HG02885 (cell line): ENCODE measurements at regions not wholly inside any gene's neighbourhood (a gene's known extent, or its start where the extent isn't known, plus 50 kb on each side); places are given as distances from the start of the nearest gene placed in this dataset.

Experiments
- ATAC-seq: cut with Tn5 transposase; IDR thresholded peaks from one replicate; pipeline ENCODE4 v1.9.1; 2021; ENCODE audit warnings: mild to moderate bottlenecking; ENCODE audit not compliant: unreplicated experiment, poor library complexity

DNA sequence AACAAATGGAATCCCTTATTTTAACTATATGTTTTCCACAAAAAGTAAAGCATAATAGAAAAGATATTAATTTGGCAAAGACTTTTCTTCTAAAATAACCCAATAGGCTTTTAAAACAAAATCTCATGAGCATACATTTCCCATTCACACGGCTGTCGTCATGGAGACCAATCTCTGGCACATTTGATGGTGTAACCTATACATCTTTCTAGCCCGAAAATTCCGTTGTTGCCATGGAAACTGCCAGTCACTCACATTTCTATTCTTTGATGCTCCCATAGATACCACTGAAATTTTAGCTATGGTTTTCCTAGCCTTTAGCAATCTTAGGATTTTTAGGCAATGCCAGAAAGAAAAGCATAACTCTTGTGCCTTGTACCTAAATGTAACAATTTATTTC is 262.9 kb upstream of the TRPM3 start:
- no peak for ATAC-seq

DNA sequence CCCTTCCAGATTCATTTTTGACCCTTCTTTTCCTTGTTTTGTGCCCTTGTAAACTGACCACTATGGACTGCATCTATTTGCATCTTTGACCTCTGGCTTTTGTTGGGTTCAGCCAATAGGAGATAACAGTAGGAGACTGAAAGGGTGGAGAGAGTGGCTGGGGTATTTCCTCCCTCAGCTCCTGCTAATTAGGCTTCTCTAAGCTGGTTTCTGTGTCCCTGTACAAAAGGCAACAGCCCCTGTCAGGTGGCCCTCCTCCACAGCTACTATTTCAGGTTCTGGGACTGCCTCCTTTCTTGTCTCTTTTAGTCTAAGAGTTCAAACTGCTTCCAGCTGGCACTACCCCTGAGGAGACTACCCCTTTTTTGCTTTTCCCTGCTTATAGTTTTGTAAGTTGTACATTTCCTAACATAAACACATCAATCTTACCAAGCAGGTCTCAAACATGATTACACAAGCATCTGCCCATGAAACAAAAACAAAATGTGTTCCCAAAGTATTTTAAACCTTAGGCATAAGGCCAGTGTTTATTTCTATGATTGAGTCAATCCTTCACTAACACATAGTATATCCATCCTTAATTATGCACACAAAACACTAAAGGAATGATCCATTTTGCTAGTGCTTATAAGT is 262.0 kb upstream of the TRPM3 start:
- ATAC-seq = no peak

DNA sequence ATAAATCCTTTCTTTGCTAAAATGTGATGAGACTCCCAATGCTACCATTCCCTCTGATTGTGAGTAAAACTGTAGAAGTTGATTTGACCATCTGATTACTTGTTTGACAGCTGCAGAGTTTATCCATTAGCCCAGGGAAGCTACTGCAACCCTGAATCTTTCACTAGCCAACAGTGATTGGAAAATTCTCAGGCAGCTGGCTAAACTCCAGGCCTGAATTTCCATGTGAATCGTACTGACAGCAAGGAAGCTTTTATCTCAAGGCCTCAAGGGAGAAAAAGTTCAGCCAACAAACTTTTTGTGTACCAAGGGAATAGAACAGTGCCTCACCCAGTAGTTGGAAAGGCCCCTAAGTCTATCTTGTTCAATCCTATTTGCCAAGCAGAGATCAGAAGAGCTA is 246.7 kb upstream of the TRPM3 start:
- no peak for ATAC-seq

DNA sequence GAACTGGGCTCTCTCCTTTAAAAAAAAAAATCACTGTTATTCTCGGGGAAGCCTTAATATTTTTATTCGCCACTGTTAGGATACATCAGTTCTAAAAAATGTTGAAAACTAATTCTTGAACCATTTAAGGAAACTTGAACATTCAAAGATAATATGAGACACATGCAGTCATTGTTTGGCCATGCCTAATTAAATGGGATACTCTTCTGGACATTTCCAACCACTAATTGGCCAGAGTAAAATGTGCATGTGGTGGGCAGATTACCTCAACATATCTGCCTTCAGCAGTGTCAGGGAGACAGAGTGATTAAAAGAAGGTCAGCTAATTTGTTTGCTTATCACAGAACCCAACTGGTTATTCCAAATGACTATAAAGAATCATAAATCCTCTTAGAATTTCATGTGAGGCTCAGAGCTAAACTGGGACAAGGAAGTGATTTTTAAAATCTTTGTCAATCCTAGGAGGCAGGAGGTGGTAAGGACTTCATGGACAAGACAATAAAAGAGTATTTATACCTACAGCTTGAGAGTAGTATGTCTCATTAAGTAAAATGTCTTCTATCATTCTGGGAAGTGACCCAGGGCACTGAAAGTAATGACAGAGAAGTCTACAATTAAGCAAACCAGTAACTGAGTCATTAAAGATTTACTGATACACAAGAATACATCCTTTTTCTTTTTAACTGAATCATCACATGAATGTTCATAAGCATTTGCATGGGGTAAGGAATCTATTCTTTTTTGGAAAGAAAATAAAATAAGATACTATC is 242.9 kb upstream of the TRPM3 start:
- no peak for ATAC-seq

DNA sequence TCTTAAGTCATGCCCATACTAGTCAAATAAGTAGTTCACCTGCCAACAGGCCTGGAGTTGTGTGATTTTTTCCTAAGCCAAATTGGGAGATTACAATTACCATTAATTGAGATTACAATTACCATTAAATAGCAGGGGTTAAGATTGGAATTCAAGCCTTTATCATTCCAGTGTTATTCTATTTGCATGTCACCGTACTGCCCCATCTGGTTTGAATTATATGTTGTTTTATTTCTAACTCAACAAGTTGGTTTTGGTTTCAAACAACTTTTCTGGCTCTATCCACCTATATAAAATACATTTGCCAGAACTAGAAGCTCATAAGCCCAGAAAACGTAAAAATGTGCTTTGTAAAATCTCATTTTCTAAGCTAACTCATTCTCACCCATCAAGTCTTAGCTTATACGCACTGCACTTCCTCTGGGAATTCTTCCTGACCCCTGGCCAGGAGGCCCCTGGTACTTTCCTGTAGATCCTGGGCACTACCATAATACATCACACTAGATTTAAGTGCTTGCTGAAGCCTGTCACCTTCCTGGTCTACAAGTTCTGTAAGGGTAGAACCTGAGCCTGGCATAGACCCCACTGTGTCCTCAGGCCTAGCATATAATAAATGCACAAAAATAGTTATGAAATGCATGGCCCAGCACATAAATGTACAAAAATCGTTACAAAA is 242.0 kb upstream of the TRPM3 start:
- no peak for ATAC-seq

DNA sequence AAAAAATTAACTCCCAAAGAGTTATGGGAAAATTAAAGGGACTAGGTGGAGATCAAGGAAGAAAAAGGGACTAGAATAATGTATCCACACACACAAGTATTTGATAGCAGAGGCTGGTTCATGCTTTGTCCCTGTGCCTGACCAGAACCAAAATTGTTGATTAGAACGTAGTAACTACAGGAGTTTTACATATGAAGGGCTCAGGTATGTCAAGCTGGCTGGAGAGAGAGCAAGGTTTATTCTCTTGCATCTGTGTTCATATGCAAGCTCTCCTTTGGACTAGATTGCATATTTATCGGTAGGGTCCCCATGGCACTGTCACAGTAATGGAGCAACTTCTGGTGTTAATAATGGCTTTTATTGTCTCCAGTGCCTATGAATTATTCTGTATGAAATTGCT is 239.9 kb upstream of the TRPM3 start:
- ATAC-seq = no peak

DNA sequence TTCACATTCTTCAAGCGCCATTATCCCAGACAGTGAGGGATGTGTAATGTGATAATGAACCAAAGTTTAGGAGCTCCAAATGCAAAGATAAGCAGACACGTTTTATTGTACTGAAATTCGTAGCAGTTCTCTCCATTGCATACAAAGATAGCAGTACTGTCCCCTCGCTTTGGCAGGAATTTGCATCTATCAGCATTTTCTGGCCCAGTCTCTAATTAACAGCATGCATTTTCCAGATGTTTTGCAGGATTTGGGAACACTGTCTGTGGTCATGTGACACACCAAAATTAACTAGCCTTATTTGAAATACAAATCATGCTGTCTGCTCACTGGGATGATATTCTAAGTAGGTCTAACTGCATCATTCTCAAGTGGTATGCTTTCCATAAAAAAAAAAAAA is 235.9 kb upstream of the TRPM3 start:
- no peak for ATAC-seq

DNA sequence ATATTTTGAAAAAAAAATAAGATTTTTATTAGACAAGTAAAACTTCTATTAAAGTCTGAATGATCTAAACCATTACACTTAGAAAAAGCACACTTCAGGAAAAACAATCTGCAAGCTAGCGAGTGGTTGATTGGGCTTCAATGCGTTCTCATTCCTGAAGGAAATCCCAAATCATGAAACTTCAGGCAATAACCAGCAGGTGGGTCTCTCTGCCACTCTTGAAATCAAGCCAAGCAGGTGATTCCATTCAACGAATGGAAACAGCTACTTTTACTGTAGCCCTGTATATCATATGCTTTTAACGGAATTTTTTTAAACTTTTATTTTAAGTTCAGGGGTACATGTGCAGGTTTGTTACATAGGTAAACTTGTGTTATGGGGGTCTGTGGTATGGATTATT is 234.5 kb upstream of the TRPM3 start:
- no peak for ATAC-seq

DNA sequence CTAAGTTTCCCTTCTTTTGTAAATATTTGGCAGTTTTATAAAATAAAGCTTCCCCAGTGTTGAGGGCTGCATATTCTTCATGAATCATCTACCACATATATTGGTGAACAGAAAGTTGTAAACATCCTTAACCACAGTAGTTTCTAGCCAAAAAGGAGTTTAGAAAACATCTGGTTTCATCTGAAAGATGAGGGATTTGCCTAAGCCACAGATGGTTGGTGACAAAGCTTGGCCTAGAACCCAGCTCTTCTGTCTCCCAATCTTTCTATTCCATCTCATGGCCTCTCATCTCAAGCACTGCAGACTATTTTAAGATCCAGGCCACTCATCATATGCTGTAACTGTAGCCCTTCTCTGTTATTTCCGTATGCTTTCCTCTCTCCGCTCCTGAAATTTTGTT is 232.3 kb upstream of the TRPM3 start:
- no peak for ATAC-seq

DNA sequence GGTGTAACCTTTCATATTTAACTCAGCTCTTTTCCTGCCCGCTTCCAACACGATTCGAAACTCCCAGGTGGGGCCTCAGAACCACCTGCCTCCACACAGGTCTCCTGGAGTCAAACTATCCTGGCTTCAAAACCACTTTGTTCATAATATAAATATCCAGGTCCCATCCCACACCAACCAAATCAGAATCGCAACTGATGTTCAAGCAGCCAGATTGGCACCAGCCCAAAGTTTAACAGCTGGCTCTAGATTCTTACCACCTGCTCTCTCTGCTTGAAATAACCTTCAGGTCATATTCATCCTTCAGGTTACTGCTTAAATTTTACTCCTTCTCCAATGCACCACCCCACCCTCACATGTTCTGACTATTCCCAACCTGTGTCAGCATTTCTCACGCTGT is 231.4 kb upstream of the TRPM3 start:
- no peak for ATAC-seq

DNA sequence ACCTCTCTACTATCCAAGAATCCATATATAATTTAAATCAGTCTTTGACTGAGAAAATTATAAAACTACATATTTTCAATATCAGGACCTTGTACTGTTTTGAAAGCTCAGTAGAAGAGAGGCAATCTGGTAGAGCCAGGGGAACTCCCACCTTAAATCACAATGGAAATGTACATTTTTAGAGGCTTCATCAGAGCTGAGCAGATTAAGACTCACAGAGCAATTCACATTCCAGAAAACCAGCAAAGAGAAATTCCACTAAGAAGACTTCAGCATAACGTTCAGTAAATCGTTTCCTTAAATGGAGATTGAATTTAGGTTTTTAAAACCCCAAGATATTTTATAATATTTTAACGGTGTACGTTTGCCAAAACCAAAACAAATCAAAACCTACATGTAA is 227.8 kb upstream of the TRPM3 start:
- no peak for ATAC-seq

DNA sequence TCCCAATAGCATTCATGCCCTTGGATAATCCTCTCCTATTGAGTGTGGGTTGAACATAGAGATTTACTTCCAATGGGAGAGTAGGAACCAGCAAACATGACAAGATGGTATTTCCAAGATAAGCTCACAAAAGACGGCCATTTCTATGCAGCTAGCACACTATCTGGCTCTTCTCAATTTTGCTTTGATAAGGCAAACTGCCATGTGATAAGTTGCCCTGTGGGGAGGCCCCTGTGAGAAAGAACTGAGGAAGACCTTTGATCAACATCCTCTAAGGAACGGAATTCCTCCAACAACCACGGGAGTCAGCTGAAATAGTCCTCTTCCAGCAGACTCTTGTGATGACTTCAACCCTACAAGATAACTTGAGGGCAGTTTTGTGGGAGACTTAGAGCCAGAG is 211.9 kb upstream of the TRPM3 start:
- no peak for ATAC-seq

DNA sequence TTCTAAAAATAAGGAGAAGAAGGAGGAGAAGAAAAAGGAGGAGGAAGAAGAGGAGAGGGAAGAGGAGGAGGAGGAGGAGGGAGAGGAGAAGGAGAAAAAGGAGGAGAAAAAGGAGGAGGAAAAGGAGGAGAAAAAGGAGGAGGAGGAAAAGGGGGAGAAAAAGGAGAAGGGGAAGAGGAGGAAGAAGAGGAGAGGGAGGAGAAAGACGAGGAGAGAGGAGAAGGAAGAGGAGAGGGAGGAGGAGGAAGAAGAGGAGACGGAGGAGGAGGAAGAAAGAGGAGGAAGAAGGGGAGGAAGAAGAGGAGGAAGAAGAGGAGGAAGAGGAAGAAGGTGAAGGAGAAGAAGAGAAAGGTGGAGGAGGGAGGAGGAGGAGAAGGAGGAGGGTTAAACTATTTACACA is 210.2 kb upstream of the TRPM3 start:
- ATAC-seq = no peak

DNA sequence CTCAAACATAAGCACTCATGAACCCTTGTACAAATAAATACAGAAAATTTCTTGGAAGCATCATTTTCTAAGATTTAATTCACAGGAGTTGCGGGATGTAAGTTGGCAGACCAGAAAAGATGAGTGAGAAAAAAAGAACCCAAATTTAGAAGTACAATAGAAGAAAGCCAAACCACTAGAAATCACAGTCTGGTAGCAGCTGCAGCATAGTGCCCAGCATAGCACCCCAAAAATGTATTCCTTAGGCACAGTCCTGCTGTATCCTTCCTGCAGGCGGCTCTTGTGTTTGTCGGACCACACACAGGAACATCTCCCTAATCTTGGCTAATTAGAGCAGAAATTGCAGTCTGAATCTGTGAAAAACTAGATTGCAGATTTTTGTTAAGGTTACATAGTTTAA is 208.5 kb upstream of the TRPM3 start:
- ATAC-seq = no peak

DNA sequence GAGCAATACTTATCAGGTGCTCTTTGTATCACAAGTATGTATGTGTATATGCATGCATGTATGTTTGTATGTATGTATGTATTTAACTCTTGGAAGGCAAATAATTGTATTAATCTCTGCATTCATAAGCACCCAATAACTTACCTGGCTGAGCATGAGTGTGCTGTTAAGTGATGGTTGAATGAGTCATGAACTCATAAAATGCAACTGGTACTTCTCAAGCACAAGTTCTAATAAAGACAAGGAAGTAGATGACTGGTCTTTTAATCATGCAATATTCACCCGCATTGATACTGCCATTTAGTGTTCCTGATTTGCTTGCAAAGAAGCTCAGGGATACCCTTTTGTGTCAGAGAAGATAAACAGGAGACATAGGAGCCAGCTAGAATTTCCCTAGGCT is 204.9 kb upstream of the TRPM3 start:
- ATAC-seq = no peak

DNA sequence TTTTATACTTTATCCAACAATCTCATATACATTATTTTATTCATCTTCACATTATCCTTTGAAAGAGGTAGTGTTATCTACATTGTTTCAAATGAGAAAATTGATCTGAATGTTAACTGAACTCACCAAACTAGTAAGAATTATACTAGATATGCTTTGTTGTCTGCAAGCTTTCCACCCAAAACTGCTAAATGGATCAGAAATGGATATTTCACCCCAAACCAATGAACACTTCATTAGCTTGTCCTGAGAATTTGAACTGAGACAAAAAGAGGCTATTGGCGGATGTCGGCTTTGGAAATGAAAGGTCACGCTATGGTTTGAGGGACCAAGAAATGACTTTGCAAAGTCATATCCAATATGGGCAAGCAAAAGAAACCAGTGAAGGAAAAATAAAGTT is 201.9 kb upstream of the TRPM3 start:
- ATAC-seq = no peak

DNA sequence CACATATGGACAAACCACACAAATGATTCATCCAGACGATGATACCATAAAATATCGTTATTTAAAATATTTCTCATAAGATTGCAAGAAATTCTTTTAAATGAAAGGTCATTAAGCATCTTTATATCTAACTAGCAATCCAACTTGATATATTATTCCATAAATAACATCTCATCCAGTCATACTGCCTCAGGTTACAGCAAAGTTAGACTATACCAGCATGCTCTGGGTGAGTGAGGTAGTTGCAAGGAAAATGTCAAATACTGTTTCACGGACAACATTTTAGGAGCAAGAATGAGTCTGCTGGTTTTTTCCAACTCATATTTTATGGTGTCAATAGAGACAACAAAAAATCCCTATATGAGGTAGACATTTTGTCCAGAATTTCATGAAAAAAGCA is 200.9 kb upstream of the TRPM3 start:
- no peak for ATAC-seq

DNA sequence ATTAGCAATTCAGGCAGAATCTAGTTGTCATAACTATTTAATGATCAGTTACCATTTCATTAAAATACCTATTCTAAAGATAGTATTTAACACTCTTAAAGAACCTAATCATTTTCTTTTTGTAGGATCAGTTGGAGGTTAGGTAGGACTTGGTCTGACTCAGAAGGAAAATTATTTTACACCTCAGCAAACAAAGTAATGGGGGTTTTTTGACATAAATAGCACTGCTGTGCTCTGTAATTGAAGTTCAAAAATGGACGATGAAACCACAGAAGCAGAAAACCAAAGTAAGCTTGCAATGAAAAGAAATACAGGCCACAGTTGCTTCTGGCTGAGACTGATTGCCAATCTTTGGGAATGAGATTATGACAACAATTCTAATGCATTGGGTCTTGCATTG is 187.0 kb upstream of the TRPM3 start:
- peak; percentile 76 for ATAC-seq

DNA sequence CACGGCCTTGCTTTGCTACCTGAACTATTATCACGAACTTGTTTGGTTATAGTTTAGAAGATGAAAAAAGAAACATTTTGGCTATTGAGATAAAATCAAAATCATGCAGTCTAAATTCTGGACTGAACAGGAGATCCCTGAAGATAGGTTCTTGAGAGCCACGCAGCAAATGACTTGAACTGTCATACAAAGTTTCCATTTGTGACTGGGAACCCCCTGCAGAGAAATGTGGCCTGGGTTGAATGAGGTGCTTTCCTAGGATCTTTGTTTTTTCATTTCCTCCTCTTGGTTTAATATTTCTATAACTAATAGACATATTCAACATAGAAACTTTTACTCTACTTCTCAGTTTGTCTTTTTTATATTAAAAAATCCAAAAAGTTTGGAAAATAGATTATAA is 184.7 kb upstream of the TRPM3 start:
- peak; percentile 61 for ATAC-seq

DNA sequence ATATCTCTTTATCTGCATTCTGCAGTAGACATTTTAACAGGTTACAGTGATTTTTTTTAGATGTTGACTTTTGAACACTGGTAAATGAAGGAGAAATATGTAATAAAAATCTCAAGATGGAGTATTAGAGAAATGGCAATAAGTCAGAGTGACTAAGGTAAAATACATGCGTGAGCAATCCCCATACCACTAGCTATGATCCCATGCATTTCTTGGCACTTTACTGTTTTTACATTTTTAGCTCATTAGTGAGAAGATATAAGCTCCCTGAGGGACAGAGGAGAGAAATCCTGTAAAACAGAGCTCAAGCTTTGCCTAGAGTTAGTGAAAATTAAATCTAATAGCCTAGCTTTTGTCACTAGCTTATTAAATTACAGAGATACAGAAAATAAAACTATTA is 181.9 kb upstream of the TRPM3 start:
- no peak for ATAC-seq

DNA sequence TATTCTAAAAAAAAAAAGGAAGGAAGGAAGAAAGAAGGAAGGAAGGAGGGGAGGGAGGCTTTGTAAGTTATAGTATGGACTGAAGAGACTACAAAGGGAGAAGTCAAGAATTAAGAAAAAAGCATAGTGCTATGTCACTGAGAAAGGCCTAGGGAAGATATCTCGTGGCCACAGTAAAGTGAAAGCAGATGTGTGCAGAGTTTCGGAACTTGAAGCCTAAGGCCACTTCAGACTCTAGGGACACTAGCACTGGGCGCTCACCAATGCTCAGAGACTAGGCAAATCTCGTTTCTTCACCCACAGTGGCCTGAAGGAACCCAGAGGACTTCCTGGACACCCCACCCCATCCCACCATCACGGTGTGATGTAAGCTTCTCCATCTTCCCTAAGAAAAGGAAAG is 181.4 kb upstream of the TRPM3 start:
- peak; percentile 86 for ATAC-seq

DNA sequence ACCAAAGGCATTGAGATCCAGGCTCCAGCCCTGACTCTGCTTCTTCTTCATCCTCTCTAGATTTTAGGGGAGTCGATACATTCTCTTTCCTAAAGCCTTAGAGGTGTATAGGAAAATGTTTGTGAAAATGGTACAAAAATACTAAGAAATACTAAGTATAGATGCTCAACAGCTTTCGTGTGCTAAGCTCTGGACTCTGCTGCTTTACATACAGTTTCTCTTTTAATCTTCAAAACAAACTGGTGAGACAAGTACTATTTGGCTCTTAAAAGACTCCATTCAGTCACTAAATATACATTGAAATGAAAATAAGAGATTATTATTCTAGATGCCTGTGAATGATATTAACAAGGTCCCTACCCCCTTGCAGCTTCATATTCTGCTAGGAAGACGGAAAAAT is 174.5 kb upstream of the TRPM3 start:
- no peak for ATAC-seq
